ENCODE measurements at regions not wholly inside any gene's neighbourhood (a gene's known extent, or its start where the extent isn't known, plus 50 kb on each side); places are given as distances from the start of the nearest gene placed in this dataset.
"Not testable (repeated sequence)": the region's sequence is repeated elsewhere in the genome, so short reads cannot be mapped to it uniquely, and the experiment has no call there.

GRCh38 chr10:30697221-30697620 lies 67.7 kb upstream of the LYZL2 start:
- not testable (repeated sequence) for DNase-seq

DNA sequence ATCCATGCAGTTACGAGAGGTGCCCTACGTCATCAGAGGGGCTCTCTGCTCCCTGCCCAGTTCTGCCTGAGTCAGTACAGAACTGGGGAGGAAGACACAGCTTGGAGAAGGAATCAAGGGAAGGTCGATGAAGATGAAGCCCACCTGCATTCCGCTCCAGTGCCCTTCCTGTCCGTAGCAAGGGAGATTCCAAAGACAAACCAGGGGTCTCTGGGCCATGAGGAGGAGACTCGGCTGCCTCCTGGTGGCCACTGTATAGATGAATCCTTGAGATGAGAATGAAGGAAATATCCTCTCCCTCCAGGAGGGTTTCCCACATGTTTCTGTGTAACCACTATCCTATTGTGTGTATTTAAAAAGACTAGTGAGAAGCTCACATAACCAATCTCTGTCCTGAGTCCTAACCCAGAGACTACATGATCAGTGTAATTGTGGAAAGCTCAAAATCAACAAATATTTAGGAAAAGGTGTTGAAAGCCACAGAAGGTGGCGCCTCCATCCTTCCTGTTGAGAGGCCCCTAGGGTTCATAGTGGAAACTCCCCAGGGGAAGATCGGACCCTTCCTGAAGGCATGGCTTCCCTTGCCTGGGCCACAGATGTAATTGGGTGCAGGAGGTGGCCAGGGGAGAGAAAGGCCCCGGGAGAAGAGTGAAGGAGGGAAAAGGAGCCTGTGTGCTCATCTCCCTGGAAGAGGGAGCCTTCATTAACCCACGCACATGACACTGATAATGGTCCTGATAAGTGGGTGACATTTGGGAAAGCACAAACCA lies 67.0 kb upstream of the LYZL2 start:
- DNase-seq = not testable (repeated sequence)

DNA sequence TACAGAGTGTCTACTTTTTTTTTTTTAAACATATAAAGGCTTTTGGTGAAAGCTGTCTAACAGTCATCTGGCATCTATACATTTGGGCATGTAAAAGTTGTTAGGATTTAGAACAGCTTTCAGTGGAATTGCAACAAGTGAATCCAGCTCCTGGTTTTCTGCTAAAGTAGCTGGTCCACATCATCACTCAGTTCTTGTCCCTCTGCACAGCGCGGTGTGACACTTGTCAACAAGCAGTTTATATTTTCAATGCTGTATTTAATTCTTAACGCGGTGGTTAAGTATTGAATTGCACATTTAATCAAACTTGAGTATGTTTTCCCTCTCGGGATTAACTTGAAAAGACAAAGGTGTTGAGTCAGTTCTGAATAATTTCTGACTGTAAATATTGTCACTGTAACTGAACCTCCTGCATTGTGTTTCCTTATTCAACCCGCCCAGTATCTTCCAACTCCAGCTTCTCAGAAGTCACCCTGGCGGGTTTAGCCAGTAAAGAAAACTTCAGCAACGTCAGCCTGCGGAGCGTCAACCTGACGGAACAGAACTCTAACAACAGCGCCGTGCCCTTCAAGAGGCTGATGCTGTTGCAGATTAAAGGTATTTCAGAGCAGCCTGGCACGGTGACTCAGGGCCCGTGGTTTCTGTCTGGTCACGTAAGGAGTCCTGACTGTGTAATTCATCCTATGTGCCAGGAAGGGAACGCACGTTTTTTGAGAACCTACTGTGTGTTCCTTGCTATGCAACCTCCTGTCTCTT lies 66.1 kb upstream of the LYZL2 start:
- DNase-seq = not testable (repeated sequence)

- no peak for DNase-seq
Measured at GRCh38 chr10:30694518-30695228, 65.1 kb upstream of the LYZL2 start.

DNA sequence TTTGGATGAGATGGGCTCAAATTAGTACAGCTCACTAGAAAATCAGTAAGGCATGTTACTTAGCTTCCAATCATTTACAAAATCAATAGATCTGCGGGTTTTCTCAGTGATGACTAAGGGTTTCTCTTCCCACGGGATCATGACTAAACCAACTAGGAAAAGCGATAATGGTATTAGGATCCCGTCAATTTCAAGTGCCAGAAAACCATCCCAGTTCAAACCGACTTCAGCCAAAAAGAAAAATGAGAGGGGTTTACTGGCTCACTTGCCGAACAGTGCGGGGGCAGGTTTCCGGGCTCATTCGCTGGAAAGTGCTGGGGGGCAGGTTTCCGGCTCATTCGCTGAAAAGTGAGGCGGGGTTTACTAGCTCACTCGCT lies 62.1 kb upstream of the LYZL2 start:
- no peak for DNase-seq

GRCh38 chr10:30690948-30691638 lies 61.5 kb upstream of the LYZL2 start:
- DNase-seq = not testable (repeated sequence)

DNA sequence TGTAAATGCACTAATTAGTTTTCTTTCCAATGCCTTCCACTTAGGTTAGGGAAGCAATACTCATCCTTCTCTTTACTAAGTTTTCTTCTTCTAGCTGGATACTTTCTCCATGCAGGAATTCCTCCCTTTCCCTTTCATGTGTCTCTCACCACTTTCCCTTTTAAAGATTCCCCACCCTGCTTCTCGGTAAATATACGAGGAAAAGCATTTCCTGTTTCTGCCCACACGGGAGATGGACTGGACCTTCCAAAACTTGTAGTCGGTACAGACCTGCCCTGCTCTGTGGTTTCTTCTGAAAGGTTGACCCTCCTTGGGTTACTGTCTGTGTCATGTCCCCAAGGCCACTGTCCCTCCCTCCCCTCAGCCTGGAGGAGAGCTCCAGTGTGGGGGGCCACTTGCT lies 58.9 kb upstream of the LYZL2 start:
- no peak for DNase-seq

DNA sequence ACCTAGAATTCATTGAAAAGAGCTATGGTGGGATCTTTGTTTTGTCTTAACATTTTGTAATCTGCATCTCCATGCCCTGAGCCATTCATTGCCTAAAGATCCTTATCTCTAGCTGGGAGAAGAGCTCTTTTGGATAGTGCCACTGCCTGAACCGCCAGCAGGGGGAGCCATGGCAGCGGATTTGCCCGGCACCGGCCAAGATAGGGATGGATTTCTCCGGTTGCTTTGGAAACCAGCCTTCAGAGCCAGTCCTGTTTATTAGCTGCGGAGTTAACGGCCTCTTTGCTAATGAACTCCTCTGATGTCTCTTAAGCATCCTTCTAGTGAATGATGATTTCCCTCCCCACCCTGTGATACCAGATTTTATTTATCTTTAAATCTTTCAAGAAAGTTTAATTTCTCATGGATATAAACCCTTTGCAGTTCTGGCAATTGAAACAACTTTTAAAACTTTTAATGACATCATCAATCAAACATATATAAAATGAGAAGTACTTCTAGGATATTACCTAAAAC lies 58.2 kb upstream of the LYZL2 start:
- peak; percentile 73 for DNase-seq

DNA sequence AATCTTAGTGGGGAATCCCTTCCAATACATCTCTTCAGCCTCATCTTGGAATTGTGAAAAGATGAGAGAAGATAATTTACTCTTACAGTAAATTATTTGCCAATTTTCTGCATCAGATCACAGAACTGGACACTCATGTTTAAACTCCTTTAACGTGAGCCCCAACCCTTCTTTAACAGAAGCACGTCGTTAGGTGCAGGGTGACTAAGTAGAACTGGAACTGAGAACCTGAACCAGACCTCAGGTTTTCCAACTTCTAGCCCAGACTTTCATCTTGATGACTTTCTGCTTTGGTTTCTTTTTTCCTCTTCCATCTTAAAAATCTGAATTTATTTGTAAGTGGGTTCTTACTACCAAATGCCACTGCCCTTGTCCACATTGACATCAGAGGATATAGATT lies 57.2 kb upstream of the LYZL2 start:
- DNase-seq = no peak

GRCh38 chr10:30683496-30683895 lies 53.9 kb upstream of the LYZL2 start:
- DNase-seq = no peak

DNA sequence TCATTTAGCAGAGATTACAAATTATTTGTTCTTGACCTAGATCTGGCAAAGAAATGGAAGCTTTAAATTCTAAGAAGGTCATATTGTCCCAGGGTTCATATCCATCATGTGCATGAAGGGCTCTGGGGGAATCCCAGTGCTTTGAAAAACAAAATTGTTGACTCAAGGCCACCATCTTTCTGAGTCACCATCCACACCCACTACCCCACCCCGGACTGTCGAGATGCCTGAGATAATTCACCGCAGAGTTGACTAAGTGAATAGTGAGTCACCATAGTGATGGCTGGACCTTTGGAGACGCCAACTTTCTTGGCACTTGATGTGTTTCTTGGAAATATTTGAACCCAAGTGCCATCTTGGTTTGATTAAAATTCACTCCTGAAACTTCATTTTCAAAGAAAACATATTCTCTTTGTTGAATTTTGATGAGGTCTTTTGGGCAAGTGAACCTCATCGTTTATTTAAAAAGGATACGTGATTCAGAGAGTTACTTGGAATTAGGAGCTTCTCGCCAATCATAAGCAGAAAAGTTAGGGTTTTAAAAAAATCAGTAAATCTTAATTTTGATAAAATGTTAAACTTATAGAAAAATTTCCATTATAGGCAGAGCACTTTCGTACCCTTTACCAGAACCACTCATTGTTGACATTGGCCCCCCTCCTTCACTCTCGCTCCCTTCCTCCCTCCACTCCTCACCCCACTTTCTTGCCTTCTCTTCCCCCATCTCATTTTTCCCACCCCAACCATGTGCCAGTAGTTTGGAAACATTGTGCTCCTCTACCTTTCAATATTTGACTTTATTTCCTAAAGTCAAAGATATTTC lies 53.0 kb upstream of the LYZL2 start:
- not testable (repeated sequence) for DNase-seq

DNA sequence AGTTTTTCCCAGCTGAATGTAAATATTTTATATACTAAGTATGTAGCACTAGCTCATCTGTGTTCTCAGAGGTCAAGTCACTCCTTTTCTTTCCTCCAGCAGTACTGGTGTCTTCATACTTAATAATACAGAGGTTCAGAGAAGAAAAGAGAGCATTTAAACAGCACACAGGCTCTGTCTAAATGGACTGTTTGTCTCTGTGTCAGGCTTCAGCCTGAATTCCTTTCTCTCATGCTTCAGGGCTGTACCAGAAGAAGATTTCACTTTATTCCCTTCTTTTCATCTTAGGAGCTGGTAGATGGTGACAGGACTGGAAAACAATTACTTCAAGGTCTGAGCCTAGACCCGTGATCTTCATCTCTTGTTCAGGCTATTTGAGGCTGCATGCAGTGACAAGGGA lies 51.4 kb upstream of the LYZL2 start:
- DNase-seq = no peak
